AG08395 (cell line): ENCODE measurements at regions not wholly inside any gene's neighbourhood (a gene's known extent, or its start where the extent isn't known, plus 50 kb on each side); places are given as distances from the start of the nearest gene placed in this dataset.
A peak's percentile ranks its signal among the peaks of the same experiment; 100 is the strongest.
"Not testable (repeated sequence)": the region's sequence is repeated elsewhere in the genome, so short reads cannot be mapped to it uniquely, and the experiment has no call there.

Experiments used
- DNase-seq: peaks from one replicate; pipeline ENCODE4 v3.0.0; 2012; ENCODE audit warnings: mixed read lengths, low spot score

DNA sequence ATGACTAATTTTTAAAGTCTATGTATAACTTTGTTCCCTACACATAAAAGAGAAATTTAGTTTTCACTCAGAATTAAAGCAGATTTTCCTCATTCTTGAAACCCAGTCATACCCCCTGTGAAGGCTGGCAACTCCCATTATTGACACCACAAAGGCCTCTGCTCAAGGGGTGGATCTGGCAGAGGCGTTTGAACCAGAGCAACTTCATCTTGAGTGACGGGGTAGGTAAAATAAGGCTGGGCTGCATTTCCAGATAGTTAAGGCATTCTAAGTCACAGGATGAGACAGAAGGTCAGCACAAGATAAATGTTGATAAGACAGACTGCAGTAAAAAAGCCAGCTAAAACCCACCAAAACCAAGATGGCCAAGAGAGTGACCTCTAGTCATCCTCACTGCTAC, 177.2 kb upstream of the OR13F1 start:
- no peak for DNase-seq

- DNase-seq, result no peak
These were observed 174.8 kb upstream of the OR13F1 start for GRCh38 chr9:104329245-104329644.

- DNase-seq, result no peak
These were observed 173.2 kb upstream of the OR13F1 start for GRCh38 chr9:104330841-104331240.

DNA sequence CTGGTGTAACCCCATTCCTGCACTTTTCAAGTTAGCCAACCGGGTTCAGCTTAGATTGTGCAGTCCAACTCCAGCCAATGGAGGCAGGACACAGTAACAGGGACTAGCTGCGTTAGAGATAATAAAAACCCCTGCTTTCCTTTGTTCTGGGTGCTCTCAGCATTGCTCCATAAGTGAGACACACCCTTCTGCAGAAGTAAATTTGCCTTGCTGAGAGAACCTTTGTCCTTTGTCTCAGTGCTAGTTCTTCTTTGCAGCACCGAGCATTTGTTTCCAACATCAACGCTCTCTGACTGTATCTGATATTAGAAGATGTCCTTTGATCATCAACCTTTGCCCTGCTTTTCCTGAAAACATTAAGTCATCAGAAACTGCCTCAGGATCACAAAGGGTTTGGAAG, 169.5 kb upstream of the OR13F1 start:
- no peak for DNase-seq

- DNase-seq, result no peak
These were observed 164.4 kb upstream of the OR13F1 start for GRCh38 chr9:104339692-104340091.

DNA sequence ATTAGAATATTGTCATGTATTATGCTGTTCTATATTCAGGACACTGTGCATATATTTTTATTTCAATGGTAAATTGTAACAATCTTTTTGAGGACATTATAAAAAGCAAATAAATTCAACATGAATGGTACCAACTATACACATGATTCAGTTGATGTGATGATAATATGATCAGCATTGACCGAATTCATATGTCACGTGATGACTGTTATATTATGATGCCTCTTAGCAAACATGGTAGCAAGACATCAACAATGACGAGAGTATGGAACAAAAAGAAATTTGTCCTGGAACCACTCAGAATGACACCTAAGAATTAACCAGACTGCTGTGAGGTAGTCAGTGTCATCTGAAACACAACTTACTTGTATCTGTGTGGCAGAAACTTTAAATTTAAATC, 161.5 kb upstream of the OR13F1 start:
- DNase-seq, result no peak

DNA sequence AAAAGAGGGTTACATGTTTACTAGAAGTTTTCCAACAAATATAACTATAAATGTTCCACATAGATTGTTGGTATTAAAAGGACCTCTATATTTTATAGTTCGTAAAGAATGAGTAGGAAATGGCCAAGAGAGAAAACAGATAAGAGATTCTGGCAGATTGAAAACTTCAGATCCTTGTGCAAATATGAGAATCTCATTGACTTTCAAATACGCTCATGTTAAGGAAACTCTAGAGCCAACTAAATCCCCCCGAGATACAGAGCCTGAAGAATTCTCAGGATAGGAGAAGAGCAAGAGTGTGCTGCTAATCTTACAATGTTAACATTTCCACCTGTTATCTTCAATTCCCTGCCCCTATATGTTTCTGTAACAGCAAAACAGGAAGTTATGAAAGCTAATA, 159.0 kb upstream of the OR13F1 start:
- no peak for DNase-seq

DNA sequence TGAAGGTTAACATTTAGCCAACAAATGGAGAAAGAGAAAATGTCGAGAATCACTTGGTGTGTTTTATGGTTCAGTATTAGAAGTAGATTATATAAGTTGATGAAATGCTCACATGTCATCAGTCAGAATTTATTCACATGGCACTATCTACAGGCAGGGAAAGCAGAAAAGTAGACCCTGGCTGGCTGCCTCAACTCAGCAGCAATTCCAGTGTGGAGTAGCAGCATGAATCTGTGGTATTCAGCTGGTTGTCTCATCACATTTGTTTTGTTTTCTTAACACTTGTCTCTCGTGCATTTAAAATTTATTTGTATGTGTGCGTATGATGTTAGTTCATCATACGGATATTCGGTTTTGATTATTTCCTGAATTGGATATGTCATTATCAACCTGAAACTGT, 153.5 kb upstream of the OR13F1 start:
- no peak for DNase-seq

- no peak for DNase-seq
These were observed 152.3 kb upstream of the OR13F1 start for GRCh38 chr9:104351726-104352125.

DNA sequence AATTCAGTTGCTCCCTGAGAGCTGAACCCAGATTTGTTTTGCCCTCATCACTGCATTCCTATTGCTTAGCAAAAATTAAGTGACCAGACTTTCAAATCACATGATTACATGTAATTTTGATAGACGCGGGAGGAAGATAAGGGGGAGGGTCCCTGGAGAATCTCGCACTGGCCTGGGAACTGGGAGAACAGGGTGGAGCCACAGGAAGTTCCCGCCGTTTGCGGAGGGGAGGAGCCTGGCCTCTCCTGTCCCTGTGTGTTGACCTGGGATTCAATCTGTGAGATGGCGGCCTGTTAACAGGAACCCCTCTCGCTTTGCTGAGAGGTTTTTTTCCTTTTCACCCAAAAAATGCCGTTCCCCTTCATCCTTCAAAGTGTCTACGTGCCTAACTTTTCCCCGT, 142.9 kb upstream of the OR13F1 start:
- no peak for DNase-seq

- no peak for DNase-seq
These were observed 141.1 kb upstream of the OR13F1 start for GRCh38 chr9:104362912-104363472.

- DNase-seq, result no peak
These were observed 136.6 kb upstream of the OR13F1 start for GRCh38 chr9:104367507-104367906.

DNA sequence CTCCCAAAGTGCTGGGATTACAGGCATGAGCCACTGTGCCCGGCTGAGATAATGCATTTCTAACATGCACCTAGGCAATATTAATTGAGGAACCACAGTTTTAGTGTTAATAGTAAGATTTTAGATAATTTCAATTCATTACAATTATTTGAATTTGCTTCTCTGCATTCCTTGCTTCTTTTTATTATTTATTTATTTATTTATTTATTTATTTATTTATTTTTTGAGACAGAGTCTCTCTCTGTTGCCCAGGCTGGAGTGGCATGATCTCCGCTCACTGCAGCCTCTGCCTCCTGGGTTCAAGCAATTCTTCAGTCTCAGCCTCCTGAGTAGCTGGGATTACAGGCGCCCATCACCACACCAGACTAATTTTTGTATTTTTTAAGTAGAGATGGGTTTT, 135.7 kb upstream of the OR13F1 start:
- DNase-seq, result not testable (repeated sequence)

- DNase-seq, result no peak
These were observed 129.4 kb upstream of the OR13F1 start for GRCh38 chr9:104374711-104375110.

DNA sequence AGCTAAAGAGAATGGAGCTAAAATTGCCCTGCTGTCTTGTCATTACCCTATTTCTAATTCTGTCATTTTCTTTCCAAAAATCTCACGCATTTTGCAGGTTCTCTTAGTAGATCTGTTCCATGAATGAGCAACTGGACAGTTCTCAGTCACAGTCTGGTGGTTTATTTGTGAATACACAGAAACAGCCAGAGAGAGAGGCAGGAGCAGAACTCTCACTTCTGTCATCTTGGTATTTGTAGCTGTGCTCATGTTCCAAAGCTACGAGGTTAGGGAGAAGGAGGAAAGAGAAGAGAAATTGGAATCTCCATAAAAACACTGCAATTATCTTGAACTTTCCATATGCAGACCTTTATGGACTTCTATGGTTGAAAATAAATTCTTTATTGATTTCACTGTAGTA, 118.0 kb upstream of the OR13F1 start:
- no peak for DNase-seq

- peak; percentile 15 for DNase-seq
These were observed 117.5 kb upstream of the OR13F1 start for GRCh38 chr9:104386425-104387069.

GRCh38 chr9:104388071-104388470, 116.0 kb upstream of the OR13F1 start:
- DNase-seq, result no peak

DNA sequence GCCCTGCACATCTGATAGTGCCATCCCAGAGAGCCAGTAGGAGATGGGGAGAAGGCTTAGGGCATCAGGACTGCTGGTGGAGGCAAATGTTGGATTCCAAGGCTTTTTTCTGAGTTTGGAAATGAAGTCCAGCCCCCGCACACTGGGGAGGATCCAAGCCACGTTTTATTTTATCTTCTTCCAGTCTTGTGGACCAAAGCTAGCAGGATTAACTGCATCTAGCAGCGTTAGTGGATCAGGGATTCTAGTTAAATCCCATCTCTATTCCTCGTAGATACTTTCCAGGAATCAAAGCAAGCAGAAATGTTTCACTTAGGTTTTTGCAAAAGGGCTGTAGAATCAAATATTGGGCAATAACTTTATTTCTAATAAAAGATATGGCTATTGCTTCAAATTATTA, 114.7 kb upstream of the OR13F1 start:
- no peak for DNase-seq

GRCh38 chr9:104394901-104395300, 109.2 kb upstream of the OR13F1 start:
- not testable (repeated sequence) for DNase-seq

GRCh38 chr9:104412238-104412637, 91.8 kb upstream of the OR13F1 start:
- DNase-seq, result no peak

GRCh38 chr9:104416470-104416869, 87.6 kb upstream of the OR13F1 start:
- no peak for DNase-seq

- no peak for DNase-seq
These were observed 86.8 kb upstream of the OR13F1 start for GRCh38 chr9:104417296-104417695.

GRCh38 chr9:104429031-104429546, 75.0 kb upstream of the OR13F1 start:
- DNase-seq, result no peak

DNA sequence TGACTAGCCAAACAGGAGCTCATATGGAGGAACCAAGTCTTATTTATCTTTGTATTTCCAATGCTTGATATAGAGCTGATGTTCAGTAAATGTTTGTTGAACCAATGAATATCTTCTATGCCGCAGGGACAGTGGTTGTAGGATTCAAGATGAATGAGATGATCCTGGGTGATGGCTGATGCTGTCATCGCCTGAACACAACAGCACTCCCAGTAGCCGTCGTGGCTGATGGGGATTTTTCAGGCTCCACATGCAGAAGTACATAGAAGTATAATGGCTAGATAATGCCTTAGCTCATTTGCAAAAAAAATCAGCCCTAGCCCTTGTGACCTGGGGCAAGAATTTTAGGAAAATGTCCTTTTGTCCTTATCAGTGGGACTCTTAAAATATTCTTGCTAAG, 69.0 kb upstream of the OR13F1 start:
- no peak for DNase-seq
